IMR-90 (cell line): ENCODE measurements at regions not wholly inside any gene's neighbourhood (a gene's known extent, or its start where the extent isn't known, plus 50 kb on each side); places are given as distances from the start of the nearest gene placed in this dataset.

ENCODE experiments used
- ATAC-seq: fragments of 200-7000 bp; cut with Tn5 transposase; 2 replicates; pipeline ENCODE4 v1.9.1; 2020; ENCODE audit warnings: low read depth, mild to moderate bottlenecking, moderate library complexity
- BruUV-seq: library from RNA; stranded (reverse); fragments of 400-500 nt; replicated peaks from 2 replicates; lab custom pipeline; 2021; lab: Mats Ljungman, UMichigan
- CTCF ChIA-PET: fragments of 300-600 bp; formaldehyde crosslinking; extraction: SDS; loops from one replicate; lab custom pipeline; 2021; ENCODE audit warnings: antibody characterized with exemption; lab: Yijun Ruan, JAX
- POLR2A ChIA-PET: fragments of 300-600 bp; sonication (Branson Sonifier 250); formaldehyde crosslinking; loops from one replicate; lab custom pipeline; 2022; ENCODE audit warnings: antibody characterized with exemption; ENCODE audit not compliant: unreplicated experiment; lab: Charles Lee
- DNase-seq: peaks from one replicate; pipeline ENCODE4 v3.0.0; 2013
- H2AFZ ChIP-seq: replicated peaks from 2 replicates; pipeline ENCODE3; 2013; ENCODE audit warnings: low read length, mild to moderate bottlenecking; ENCODE audit not compliant: poor library complexity
- H2AK5ac ChIP-seq: 2 replicates; pipeline ENCODE4 v1.6.1; 2013; ENCODE audit warnings: low read depth, low read length, inconsistent platforms
- H2AK9ac ChIP-seq: replicated peaks from 2 replicates; pipeline ENCODE3; 2013; ENCODE audit warnings: mild to moderate bottlenecking, low read depth, low read length, moderate library complexity; ENCODE audit not compliant: poor library complexity
- H2BK120ac ChIP-seq: 2 replicates; pipeline ENCODE4 v1.6.1; 2013; ENCODE audit warnings: low read depth, low read length, inconsistent platforms
- H2BK15ac ChIP-seq: 3 replicates; pipeline ENCODE4 v1.6.1; 2013; ENCODE audit warnings: low read depth, low read length, inconsistent platforms
- H2BK20ac ChIP-seq: 2 replicates; pipeline ENCODE4 v1.6.1; 2013; ENCODE audit warnings: low read depth, mild to moderate bottlenecking, inconsistent platforms, low read length, moderate library complexity
- H2BK5ac ChIP-seq: 2 replicates; pipeline ENCODE4 v1.6.1; 2013; ENCODE audit warnings: mild to moderate bottlenecking, low read depth, low read length, inconsistent platforms; ENCODE audit not compliant: poor library complexity, severe bottlenecking
- H3K14ac ChIP-seq: replicated peaks from 2 replicates; pipeline ENCODE4 v1.6.1; 2013; ENCODE audit warnings: low read depth, low read length, inconsistent platforms
- H3K18ac ChIP-seq: 2 replicates; pipeline ENCODE4 v1.6.1; 2013; ENCODE audit warnings: low read depth, low read length, control low read depth
- H3K23ac ChIP-seq: 2 replicates; pipeline ENCODE4 v1.6.1; 2013; ENCODE audit warnings: low read depth, low read length, inconsistent platforms
- H3K27ac ChIP-seq: 2 replicates; pipeline ENCODE4 v1.5.1; 2013; ENCODE audit warnings: mild to moderate bottlenecking, control low read depth, low read length; ENCODE audit not compliant: insufficient read depth
- H3K27me3 ChIP-seq: 2 replicates; pipeline ENCODE4 v1.6.1; 2013; ENCODE audit warnings: low read length; ENCODE audit not compliant: control insufficient read depth, insufficient read depth
- H3K36me3 ChIP-seq: 2 replicates; pipeline ENCODE4 v1.6.1; 2013; ENCODE audit warnings: low read length, mixed read lengths; ENCODE audit not compliant: control insufficient read depth, insufficient read depth
- H3K4ac ChIP-seq: 2 replicates; pipeline ENCODE4 v1.6.1; 2013; ENCODE audit warnings: low read depth, low read length, inconsistent platforms
- H3K4me1 ChIP-seq: 2 replicates; pipeline ENCODE4 v1.6.1; 2013; ENCODE audit warnings: low read length, mixed read lengths; ENCODE audit not compliant: control insufficient read depth, insufficient read depth
- H3K4me2 ChIP-seq: 2 replicates; pipeline ENCODE4 v1.6.1; 2013; ENCODE audit warnings: low read depth, mild to moderate bottlenecking, control low read depth, low read length, moderate library complexity
- H3K4me3 ChIP-seq: 2 replicates; pipeline ENCODE4 v1.5.1; 2013; ENCODE audit warnings: low read depth, mild to moderate bottlenecking, control low read depth, low read length, moderate library complexity; ENCODE audit not compliant: insufficient read depth
- H3K56ac ChIP-seq: 2 replicates; pipeline ENCODE4 v1.6.1; 2013; ENCODE audit warnings: low read length, inconsistent platforms; ENCODE audit not compliant: insufficient read depth; ENCODE audit errors: extremely low read depth
- H3K79me1 ChIP-seq, 2 experiments: 2 replicates each; pipeline ENCODE4 v1.6.1; 2013; ENCODE audit warnings: low read length in 2 of 2, inconsistent platforms in 1 of 2, low read depth in 1 of 2
- H3K9ac ChIP-seq: 2 replicates; pipeline ENCODE4 v1.6.1; 2013; ENCODE audit warnings: low read depth, low read length, control low read depth
- H3K9me1 ChIP-seq: 2 replicates; pipeline ENCODE4 v1.6.1; 2013; ENCODE audit warnings: low read length, inconsistent platforms; ENCODE audit not compliant: insufficient read depth
- H3K9me3 ChIP-seq: 2 replicates; pipeline ENCODE4 v1.6.1; 2013; ENCODE audit warnings: low read length; ENCODE audit not compliant: control insufficient read depth, insufficient read depth
- H4K20me1 ChIP-seq: 2 replicates; pipeline ENCODE4 v1.6.1; 2013; ENCODE audit warnings: low read length, inconsistent platforms; ENCODE audit not compliant: insufficient read depth
- H4K5ac ChIP-seq: 2 replicates; pipeline ENCODE4 v1.6.1; 2013; ENCODE audit warnings: mild to moderate bottlenecking, low read depth, low read length, control low read depth
- H4K8ac ChIP-seq, 2 experiments: 2 replicates each; pipeline ENCODE4 v1.6.1; 2013; ENCODE audit warnings: low read depth in 2 of 2, low read length in 2 of 2, control low read depth in 1 of 2, inconsistent platforms in 1 of 2
- H4K91ac ChIP-seq: 2 replicates; pipeline ENCODE4 v1.6.1; 2013; ENCODE audit warnings: low read depth, low read length, inconsistent platforms; ENCODE audit not compliant: insufficient read depth
- BHLHE40 ChIP-seq: fragments of 150-350 bp; IDR thresholded peaks from 2 replicates; pipeline ENCODE4 v1.6.1; 2016; ENCODE audit warnings: mild to moderate bottlenecking, low read depth, low read length
- FOS ChIP-seq: fragments of 150-350 bp; IDR thresholded peaks from 2 replicates; pipeline ENCODE4 v1.6.1; 2016; ENCODE audit warnings: low read depth, low read length
- MAFK ChIP-seq: IDR thresholded peaks from 2 replicates; pipeline ENCODE4 v1.6.1; 2012; ENCODE audit warnings: low read depth, low read length, improper control_type of control experiment
- MAZ ChIP-seq: IDR thresholded peaks from 2 replicates; pipeline ENCODE4 v1.6.1; 2012; ENCODE audit warnings: low read depth, mild to moderate bottlenecking, low read length, improper control_type of control experiment, moderate library complexity, borderline replicate concordance
- MXI1 ChIP-seq: IDR thresholded peaks from 2 replicates; pipeline ENCODE4 v1.6.1; 2012; ENCODE audit warnings: low read depth, mild to moderate bottlenecking, low read length, moderate library complexity, borderline replicate concordance
- NFE2L2 ChIP-seq: fragments of 150-350 bp; IDR thresholded peaks from 2 replicates; pipeline ENCODE4 v1.6.1; 2016; ENCODE audit warnings: low read depth, mild to moderate bottlenecking, low read length
- RAD21 ChIP-seq: IDR thresholded peaks from 2 replicates; pipeline ENCODE4 v1.6.1; 2012; ENCODE audit warnings: low read length, improper control_type of control experiment
- RCOR1 ChIP-seq: IDR thresholded peaks from 2 replicates; pipeline ENCODE4 v1.6.1; 2012; ENCODE audit warnings: mild to moderate bottlenecking, low read length, improper control_type of control experiment; ENCODE audit not compliant: insufficient replicate concordance
- RFX5 ChIP-seq: IDR thresholded peaks from 2 replicates; pipeline ENCODE4 v1.8.0; 2012; ENCODE audit warnings: low read depth, mild to moderate bottlenecking, low read length, moderate library complexity
- SMC3 ChIP-seq: fragments of 150-350 bp; IDR thresholded peaks from 2 replicates; pipeline ENCODE4 v1.6.1; 2016; ENCODE audit warnings: low read depth, mild to moderate bottlenecking, antibody characterized with exemption, low read length, moderate library complexity
- WGBS, 2 experiments: methylation state at CpG; one replicate each; pipeline versions ENCODE4 v1.1.5 to v1.1.7; 2013; ENCODE audit warnings: missing lambda C conversion rate in 2 of 2; ENCODE audit not compliant: insufficient read length in 1 of 2; ENCODE audit errors: extremely low coverage in 2 of 2; 5-methylcytosine and 5-hydroxymethylcytosine counted together
- dilution Hi-C: fragments of 300-500 bp; cut with HindIII; formaldehyde crosslinking; loops from one replicate; pipeline ENCODE4 v1.14.3; 2018; ENCODE audit warnings: low sequenced_read_pairs; ENCODE audit not compliant: unreplicated experiment
- in situ Hi-C: fragments of 300-500 bp; cut with MboI; formaldehyde crosslinking; loops from 3 replicates; pipeline ENCODE4 v1.14.3; 2019; ENCODE audit warnings: low sequenced_read_pairs, inconsistent platforms, mixed read lengths
- intact Hi-C: fragments of 100-400 bp; cut with micrococcal nuclease; formaldehyde crosslinking; loops from 2 replicates; pipeline ENCODE4 v1.10.0; 2022
- TF ChIP-seq, protein P1 (sequence below): fragments of 150-350 bp; IDR thresholded peaks from 2 replicates; pipeline ENCODE4 v1.6.1; 2017; ENCODE audit warnings: mild to moderate bottlenecking, antibody characterized with exemption, low read length, low read depth
- TF ChIP-seq, protein P2 (sequence below): conservative IDR thresholded peaks from 2 replicates; pipeline ENCODE4 v1.5.1; 2012; ENCODE audit warnings: mild to moderate bottlenecking, low read depth, low read length, improper control_type of control experiment

DNA sequence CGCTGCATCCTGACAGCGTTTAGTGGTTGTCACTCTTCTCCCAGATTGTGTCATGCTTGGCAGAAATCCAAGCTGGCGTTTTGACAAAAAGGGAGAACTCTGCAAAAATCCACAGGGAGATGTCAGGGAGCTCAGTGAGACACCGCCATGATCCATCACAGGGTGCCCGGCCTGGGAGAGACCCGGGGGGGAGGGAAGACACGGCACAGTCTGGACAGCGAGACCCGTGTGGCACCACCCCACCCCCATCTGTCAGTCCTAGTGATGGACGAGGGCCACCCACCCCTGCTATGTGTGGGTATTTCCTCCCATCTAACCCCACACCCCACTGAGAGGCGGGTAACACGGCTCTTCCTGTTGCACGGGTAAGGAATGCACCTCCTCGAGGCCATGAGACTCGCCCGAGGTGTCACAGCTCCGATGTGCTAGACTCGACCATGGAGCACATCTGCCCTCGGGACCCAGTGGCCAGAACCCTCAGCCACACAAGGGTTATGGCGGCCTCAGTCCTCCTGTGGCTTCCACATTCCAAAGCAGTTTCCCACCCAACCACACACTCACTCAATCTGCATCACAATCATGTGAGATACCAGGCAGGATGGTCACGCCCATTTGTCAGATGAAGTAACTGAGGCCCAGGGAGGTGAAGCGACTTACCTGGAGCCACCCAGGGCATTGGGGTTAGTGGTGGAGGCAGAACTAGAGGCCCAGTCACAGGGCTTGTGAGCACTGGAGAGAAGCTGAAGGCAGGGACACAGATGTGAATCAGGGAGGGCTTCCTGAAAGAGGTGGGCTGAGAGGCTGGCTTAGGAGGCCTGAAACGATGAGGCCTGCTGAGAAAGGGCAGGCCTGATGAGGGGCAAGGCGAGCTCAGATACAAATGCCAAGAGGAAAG, 688.5 kb downstream of the MATN1 start (continued):
- no peak for TF ChIP-seq RAD21

- Histone ChIP-seq H4K91ac (no peak overlapping the region), H3K23ac (no peak overlapping the region), H3K4me1 (no peaks in the 10 kb centered on the region), H2BK20ac (no peak overlapping the region), H4K8ac (no peak overlapping the region), H3K4me3 (no peak overlapping the region), H3K27ac (no peak overlapping the region), H2BK120ac (no peak overlapping the region), H3K4ac (no peak overlapping the region), H2AK5ac (no peak overlapping the region), H3K18ac (no peak overlapping the region), H3K36me3 (no peaks in the 10 kb centered on the region), H3K9me1 (no peaks in the 10 kb centered on the region), H3K4me2 (no peak overlapping the region), H3K79me1 (no peaks in the 10 kb centered on the region), H2BK5ac (no peak overlapping the region), H3K9me3 (no peaks in the 10 kb centered on the region), H2AK9ac (no peak overlapping the region), H3K56ac (no peak overlapping the region), H3K27me3 (no peaks in the 10 kb centered on the region), H2BK15ac (no peak overlapping the region), H2AFZ (no peak overlapping the region), H4K5ac (no peak overlapping the region), H3K14ac (no peak overlapping the region), H3K9ac (no peak overlapping the region), H4K20me1 (no peaks in the 10 kb centered on the region)
- dilution Hi-C loops: no loop called here
- CTCF ChIA-PET: no interaction called here
- 51% methylated on average over 7 of the region's 11 CpGs; no CpG with 5 or more reads in 1 of the 2 experiments for WGBS, 2 experiments
- ATAC-seq (no peak), DNase-seq (no peak)
- in situ Hi-C loops: no loop called here
- POLR2A ChIA-PET: no interaction called here
- no TSS peak for BruUV-seq
- intact Hi-C loops: no loop called here
- TF ChIP-seq, protein P1, sequence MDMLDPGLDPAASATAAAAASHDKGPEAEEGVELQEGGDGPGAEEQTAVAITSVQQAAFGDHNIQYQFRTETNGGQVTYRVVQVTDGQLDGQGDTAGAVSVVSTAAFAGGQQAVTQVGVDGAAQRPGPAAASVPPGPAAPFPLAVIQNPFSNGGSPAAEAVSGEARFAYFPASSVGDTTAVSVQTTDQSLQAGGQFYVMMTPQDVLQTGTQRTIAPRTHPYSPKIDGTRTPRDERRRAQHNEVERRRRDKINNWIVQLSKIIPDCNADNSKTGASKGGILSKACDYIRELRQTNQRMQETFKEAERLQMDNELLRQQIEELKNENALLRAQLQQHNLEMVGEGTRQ: no peak
- TF ChIP-seq RFX5 (no peak), FOS (no peak), MXI1 (no peak), NFE2L2 (no peak), RCOR1 (no peak), MAFK (no peak), SMC3 (no peak), BHLHE40 (no peak), MAZ (no peak)
- TF ChIP-seq, protein P2, sequence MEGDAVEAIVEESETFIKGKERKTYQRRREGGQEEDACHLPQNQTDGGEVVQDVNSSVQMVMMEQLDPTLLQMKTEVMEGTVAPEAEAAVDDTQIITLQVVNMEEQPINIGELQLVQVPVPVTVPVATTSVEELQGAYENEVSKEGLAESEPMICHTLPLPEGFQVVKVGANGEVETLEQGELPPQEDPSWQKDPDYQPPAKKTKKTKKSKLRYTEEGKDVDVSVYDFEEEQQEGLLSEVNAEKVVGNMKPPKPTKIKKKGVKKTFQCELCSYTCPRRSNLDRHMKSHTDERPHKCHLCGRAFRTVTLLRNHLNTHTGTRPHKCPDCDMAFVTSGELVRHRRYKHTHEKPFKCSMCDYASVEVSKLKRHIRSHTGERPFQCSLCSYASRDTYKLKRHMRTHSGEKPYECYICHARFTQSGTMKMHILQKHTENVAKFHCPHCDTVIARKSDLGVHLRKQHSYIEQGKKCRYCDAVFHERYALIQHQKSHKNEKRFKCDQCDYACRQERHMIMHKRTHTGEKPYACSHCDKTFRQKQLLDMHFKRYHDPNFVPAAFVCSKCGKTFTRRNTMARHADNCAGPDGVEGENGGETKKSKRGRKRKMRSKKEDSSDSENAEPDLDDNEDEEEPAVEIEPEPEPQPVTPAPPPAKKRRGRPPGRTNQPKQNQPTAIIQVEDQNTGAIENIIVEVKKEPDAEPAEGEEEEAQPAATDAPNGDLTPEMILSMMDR: no peak
These were observed 689.2 kb downstream of the MATN1 start for GRCh38 chr1:30034105-30034626.
